Lung (tissue), 11 donors: ENCODE measurements at regions not wholly inside any gene's neighbourhood (a gene's known extent, or its start where the extent isn't known, plus 50 kb on each side); places are given as distances from the start of the nearest gene placed in this dataset.
A peak's percentile ranks its signal among the peaks of the same experiment; 100 is the strongest.

Experiments
- ATAC-seq: fragments of 200-7000 bp; cut with Tn5 transposase; one replicate; pipeline ENCODE4 v1.9.1; 2020; ENCODE audit warnings: moderate number of reproducible peaks; ENCODE audit not compliant: insufficient read depth, low FRiP score
- DNase-seq, 3 donors: peaks; one replicate each; pipeline ENCODE4 v3.0.0-alpha.2; 2013 to 2017
- H3K27ac ChIP-seq, 2 donors: one replicate each; pipeline ENCODE4 v1.5.1; 2013; ENCODE audit warnings: mild to moderate bottlenecking in 2 of 2, moderate library complexity in 2 of 2, control low read depth in 1 of 2, inconsistent platforms in 1 of 2, low read depth in 1 of 2, low read length in 1 of 2
- H3K27me3 ChIP-seq, 3 donors: one replicate each; pipeline ENCODE4 v1.5.1; 2013; ENCODE audit warnings: low read length in 2 of 3; ENCODE audit not compliant: control insufficient read depth in 3 of 3, insufficient read depth in 3 of 3
- H3K36me3 ChIP-seq, 4 donors: one replicate each; pipeline ENCODE4 v1.5.1; 2013; ENCODE audit warnings: low read length in 4 of 4, mild to moderate bottlenecking in 1 of 4, moderate library complexity in 1 of 4; ENCODE audit not compliant: control insufficient read depth in 4 of 4, insufficient read depth in 4 of 4
- H3K4me1 ChIP-seq, 5 donors: one replicate each; pipeline ENCODE4 v1.5.1; 2013; ENCODE audit warnings: low read length in 5 of 5, mild to moderate bottlenecking in 2 of 5, moderate library complexity in 1 of 5; ENCODE audit not compliant: control insufficient read depth in 5 of 5, insufficient read depth in 5 of 5
- H3K4me3 ChIP-seq: one replicate; pipeline ENCODE4 v1.5.1; 2013; ENCODE audit warnings: mild to moderate bottlenecking, control low read depth, moderate library complexity
- H3K9ac ChIP-seq, 2 donors: one replicate each; pipeline ENCODE4 v1.5.1; 2013; ENCODE audit warnings: low read length in 2 of 2, control low read depth in 1 of 2; ENCODE audit not compliant: insufficient read depth in 1 of 2
- H3K9me3 ChIP-seq, 4 donors: one replicate each; pipeline ENCODE4 v1.5.1; 2013; ENCODE audit warnings: low read length in 3 of 4, mild to moderate bottlenecking in 1 of 4, moderate library complexity in 1 of 4; ENCODE audit not compliant: control insufficient read depth in 4 of 4, insufficient read depth in 3 of 4
- CTCF ChIP-seq: IDR thresholded peaks from 2 replicates; pipeline ENCODE4 v1.5.1; 2012; ENCODE audit warnings: mild to moderate bottlenecking; ENCODE audit errors: control extremely low read depth, extremely low read depth
- WGBS, 2 donors: extraction: QIAGEN DNeasy Blood & Tissue Kit; methylation state at CpG; one replicate each; pipeline ENCODE4 v1.1.7; 2013; 5-methylcytosine and 5-hydroxymethylcytosine counted together
- donor health status: control.
- donor health status: control.
- donor health status: Bipolar disorder and iron deficiency.
- donor health status: healthy.
- donor health status: DM: yes; HTN: yes; CAD: no.

DNA sequence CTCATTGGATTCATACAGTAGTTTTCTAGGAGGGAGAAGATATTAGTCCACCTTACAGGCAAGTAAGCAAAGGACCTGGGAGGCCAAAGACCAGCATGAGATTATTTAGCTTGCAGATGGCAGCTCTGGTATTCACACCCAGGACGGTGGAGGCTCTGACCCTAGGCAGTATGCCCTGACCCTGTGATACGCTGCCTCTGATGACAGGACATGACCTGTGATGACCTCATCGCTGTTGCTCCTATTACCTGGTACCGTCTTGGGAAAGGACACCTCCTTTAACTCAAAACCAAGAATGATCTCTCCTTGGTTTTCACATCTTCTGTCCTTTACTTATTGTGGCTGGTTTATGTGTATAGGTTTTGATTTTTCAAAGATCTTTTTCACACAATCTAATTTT, 298.6 kb downstream of the CLIC5 start:
- Histone ChIP-seq H3K4me3 (no peak overlapping the region), H3K27me3 (no peaks in the 10 kb centered on the region), H3K9me3 (no peaks in the 10 kb centered on the region), H3K9ac (no peak overlapping the region), H3K4me1 (peaks cover 0 to 7% (median 0%) of the 10 kb centered on the region in 5 donors), H3K36me3 (no peaks in the 10 kb centered on the region), H3K27ac (no peak overlapping the region)
- DNase-seq (no peak), ATAC-seq (no peak)
- 83 to 86% methylated on average over 4 of the region's 4 CpGs for WGBS, 2 donors
- no peak for TF ChIP-seq CTCF

DNA sequence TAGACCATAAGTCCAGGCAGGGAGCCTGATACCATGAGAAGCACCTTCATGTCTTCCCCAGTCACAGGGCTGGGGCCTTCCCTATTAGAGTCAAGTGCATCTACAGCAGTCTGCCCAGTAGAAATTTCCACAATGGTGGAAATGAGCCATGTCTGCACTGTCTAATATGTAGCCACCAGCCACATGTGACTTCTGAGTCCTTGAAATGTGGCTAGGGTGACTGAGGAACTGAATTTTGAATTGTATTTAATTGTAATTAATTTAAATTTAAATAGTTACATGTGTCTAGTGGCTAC, 300.2 kb downstream of the CLIC5 start:
- Histone ChIP-seq H3K4me3 (no peak overlapping the region), H3K9ac (no peak overlapping the region), H3K4me1 (peaks cover 0 to 7% (median 3%) of the 10 kb centered on the region in 5 donors), H3K9me3 (no peaks in the 10 kb centered on the region), H3K36me3 (no peaks in the 10 kb centered on the region), H3K27ac (no peak overlapping the region), H3K27me3 (no peaks in the 10 kb centered on the region)
- DNase-seq = no peak
- TF ChIP-seq CTCF = no peak
- ATAC-seq = no peak

DNA sequence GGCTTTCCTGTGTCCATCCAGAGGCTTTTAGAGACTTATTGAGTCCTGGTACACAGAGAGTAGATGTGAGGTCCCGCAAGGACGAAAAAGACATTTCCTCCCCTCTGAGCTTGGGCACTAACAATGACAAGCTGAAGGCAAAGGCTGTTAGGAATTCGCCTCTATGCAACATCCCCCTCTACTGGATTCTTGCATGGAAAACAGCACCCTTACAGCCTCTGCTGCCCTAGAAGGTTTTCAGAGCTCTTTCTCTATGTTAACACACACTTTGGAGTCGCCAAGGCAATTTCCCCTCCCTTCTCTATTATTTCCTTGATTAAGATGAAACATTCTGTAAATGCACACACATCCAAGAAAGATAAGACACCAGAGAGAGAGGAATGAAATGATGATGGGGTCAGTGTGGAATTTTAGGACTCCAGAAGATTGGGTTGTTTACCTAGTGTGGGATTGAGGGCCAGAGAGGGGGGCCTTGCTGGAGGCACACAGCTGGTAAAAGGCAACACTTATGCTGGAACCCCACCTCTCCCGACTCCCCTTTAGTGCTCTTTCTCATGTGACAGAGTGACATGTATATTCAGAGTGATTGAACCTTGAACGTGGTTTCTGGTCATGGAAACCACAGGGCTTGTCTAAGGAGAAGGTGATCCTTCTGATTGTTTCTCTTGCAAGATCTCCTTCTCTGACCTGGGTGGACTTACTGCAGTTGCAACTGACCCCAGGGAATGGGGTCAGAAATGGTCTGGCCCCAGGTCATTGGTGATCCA, 300.7 kb downstream of the CLIC5 start:
- TF ChIP-seq CTCF = peak; percentile 87
- DNase-seq (peak; percentile 79 to 95 (median 94)), ATAC-seq (peak; percentile 85)

More for the DNA sequence above, 300.7 kb downstream of the CLIC5 start:
- H3K36me3 ChIP-seq = no peaks in the 10 kb centered on the region
- WGBS, 2 donors = 8 to 14% methylated on average over 6 of the region's 6 CpGs
- peaks cover 0 to 7% (median 3%) of the 10 kb centered on the region in 5 donors for H3K4me1 ChIP-seq
- H3K4me3 ChIP-seq = no peak overlapping the region
- H3K27me3 ChIP-seq = no peaks in the 10 kb centered on the region
- no peak overlapping the region for H3K27ac ChIP-seq
- H3K9me3 ChIP-seq = no peaks in the 10 kb centered on the region
- peak overlapping the region in 1 of 2 donors; percentile 8 for H3K9ac ChIP-seq
